Mammary epithelial cell (primary cell): ENCODE measurements at regions not wholly inside any gene's neighbourhood (a gene's known extent, or its start where the extent isn't known, plus 50 kb on each side); places are given as distances from the start of the nearest gene placed in this dataset.

ENCODE experiments used
- CTCF ChIP-seq, 2 donors: IDR thresholded peaks in 1 of 2; conservative IDR thresholded peaks in 1 of 2; 2 replicates each; pipeline ENCODE4 v1.5.1; 2011 to 2012; ENCODE audit warnings: inconsistent platforms in 2 of 2, low read length in 2 of 2, mild to moderate bottlenecking in 2 of 2, control low read depth in 1 of 2, low read depth in 1 of 2; ENCODE audit not compliant: insufficient read depth in 1 of 2; ENCODE audit errors: extremely low read depth in 1 of 2
- EZH2 ChIP-seq: IDR thresholded peaks from 2 replicates; pipeline ENCODE4 v1.6.1; 2012; ENCODE audit warnings: low read length, inconsistent platforms, borderline replicate concordance

GRCh38 chr9:119827126-119827525 lies 457.9 kb upstream of the BRINP1 start:
- TF ChIP-seq CTCF (conservative IDR thresholded peaks at IDR 0.05 in 1 of 2, IDR thresholded peaks at IDR 0.05 in 1 of 2; ENCODE audit: extremely low read depth in 1 of 2, insufficient read depth in 1 of 2, low read depth in 1 of 2, low read length in 2 of 2) (no peak), EZH2 (no peak)
